Prostate gland (tissue), 2 donors: ENCODE measurements at regions not wholly inside any gene's neighbourhood (a gene's known extent, or its start where the extent isn't known, plus 50 kb on each side); places are given as distances from the start of the nearest gene placed in this dataset.

Experiments used
- DNase-seq: peaks from one replicate; pipeline ENCODE4 v3.0.0-alpha.2; 2019; ENCODE audit warnings: low spot score
- H3K27ac ChIP-seq, 2 donors: fragments of 200-600 bp; sonication (generic); 2 replicates each; pipeline ENCODE4 v1.5.1; 2017 to 2019
- H3K27me3 ChIP-seq: fragments of 200-600 bp; sonication (generic); replicated peaks from 2 replicates; pipeline ENCODE4 v1.5.1; 2019; ENCODE audit not compliant: insufficient read depth
- H3K36me3 ChIP-seq, 2 donors: fragments of 200-600 bp; sonication (generic); 1 replicate in 1 of 2; 2 replicates in 1 of 2; pipeline versions ENCODE4 v1.5.1 to v1.8.1; 2017 to 2019
- H3K4me1 ChIP-seq: fragments of 200-600 bp; sonication (generic); replicated peaks from 2 replicates; pipeline ENCODE4 v1.5.1; 2019
- H3K4me3 ChIP-seq, 2 donors: fragments of 200-600 bp; sonication (generic); 2 replicates each; pipeline ENCODE4 v1.5.1; 2017 to 2019
- H3K9me3 ChIP-seq: fragments of 200-600 bp; sonication (generic); 2 replicates; pipeline ENCODE4 v1.5.1; 2017
- POLR2A ChIP-seq: fragments of 450-650 bp; IDR thresholded peaks from one replicate; pipeline ENCODE4 v1.6.1; 2016; ENCODE audit warnings: antibody characterized with exemption, mild to moderate bottlenecking
- POLR2AphosphoS5 ChIP-seq: sonication (generic); formaldehyde crosslinking; IDR thresholded peaks from one replicate; pipeline ENCODE4 v1.6.1; 2017; ENCODE audit warnings: antibody characterized with exemption
- WGBS: methylation state at CpG from one replicate; pipeline ENCODE4 v1.1.5; 2018; 5-methylcytosine and 5-hydroxymethylcytosine counted together
- intact Hi-C: fragments of 100-400 bp; cut with DNase I; formaldehyde crosslinking; loops from one replicate; pipeline ENCODE4 v1.14.2; 2022
- TF ChIP-seq, protein P1 (sequence below), 4 experiments: fragments of 200-600 bp in 2 of 4; fragments of 450-650 bp in 2 of 4; sonication (generic) in 2 of 4; IDR thresholded peaks; 1 replicate in 3 of 4; 2 replicates in 1 of 4; pipeline ENCODE4 v1.5.1; 2016 to 2019; ENCODE audit warnings: antibody characterized with exemption in 4 of 4, mild to moderate bottlenecking in 2 of 4, moderate library complexity in 2 of 4

DNA sequence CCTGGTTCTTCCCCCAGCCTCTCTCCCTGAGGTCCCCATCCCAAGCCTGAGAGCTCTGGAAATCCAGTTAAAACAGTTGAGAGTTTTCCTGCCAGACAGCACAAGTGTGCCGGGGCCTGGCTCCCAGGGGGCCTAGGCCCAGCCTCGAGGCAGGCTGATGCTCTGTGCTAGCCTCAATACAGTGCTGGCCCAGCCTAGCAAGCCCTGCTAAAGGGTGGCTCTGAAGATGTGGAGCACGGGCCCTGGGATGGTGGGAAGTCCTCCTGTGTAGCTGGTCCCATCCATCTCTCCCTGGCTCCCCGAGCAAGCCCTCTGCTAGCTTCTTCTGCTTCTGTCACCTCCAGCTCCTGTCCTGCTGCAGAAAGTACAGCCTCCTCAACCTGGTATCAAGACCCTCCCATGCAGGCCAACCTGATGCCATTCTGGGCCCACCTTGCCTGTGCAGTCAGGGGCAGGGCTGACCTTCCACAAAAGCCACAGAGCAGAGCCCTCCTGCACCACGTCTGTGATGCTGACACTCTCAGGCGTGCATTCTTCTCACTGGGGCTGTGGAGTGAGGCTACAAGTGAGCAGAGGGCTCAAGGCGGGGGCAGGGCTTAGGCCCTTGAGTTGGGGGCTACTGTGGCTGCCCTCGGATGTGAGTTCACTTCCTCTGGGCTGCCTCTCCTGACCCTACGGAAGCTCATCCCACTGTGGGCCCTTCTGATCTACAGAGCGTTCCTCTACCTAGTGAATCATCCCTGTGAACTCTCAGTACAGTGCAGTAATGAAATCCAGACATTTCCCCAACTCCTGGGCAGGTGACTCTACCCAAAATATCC, 60.1 kb upstream of the LAPTM4A start:
- intact Hi-C loops = no loop called here

DNA sequence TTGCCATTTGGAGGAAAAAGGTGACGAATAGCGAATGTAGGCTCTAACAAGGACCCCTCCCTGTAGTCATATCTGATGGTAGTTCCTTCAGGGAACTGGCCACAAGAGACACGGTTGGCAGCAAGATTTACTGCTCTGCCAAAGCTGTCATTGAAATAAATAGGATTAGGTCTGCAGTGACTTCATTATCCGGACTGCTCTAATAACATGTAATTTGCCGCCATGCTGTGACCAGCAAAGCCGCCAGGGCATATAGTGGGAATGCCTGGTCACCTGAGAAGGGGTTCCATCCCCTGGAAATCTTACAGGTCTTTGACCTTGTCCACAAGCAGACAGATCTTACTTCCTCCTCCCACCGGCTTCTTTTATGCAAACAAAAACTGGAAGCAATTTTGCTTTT, 59.4 kb upstream of the LAPTM4A start:
- WGBS = 86% methylated on average over 7 of the region's 7 CpGs

More for the DNA sequence above, 60.1 kb upstream of the LAPTM4A start:
- no peaks in the 10 kb centered on the region for H3K27me3 ChIP-seq
- H3K4me3 ChIP-seq = no peak overlapping the region
- TF ChIP-seq POLR2AphosphoS5 (no peak), POLR2A (no peak)
- TF ChIP-seq, protein P1, sequence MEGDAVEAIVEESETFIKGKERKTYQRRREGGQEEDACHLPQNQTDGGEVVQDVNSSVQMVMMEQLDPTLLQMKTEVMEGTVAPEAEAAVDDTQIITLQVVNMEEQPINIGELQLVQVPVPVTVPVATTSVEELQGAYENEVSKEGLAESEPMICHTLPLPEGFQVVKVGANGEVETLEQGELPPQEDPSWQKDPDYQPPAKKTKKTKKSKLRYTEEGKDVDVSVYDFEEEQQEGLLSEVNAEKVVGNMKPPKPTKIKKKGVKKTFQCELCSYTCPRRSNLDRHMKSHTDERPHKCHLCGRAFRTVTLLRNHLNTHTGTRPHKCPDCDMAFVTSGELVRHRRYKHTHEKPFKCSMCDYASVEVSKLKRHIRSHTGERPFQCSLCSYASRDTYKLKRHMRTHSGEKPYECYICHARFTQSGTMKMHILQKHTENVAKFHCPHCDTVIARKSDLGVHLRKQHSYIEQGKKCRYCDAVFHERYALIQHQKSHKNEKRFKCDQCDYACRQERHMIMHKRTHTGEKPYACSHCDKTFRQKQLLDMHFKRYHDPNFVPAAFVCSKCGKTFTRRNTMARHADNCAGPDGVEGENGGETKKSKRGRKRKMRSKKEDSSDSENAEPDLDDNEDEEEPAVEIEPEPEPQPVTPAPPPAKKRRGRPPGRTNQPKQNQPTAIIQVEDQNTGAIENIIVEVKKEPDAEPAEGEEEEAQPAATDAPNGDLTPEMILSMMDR (IDR thresholded peaks at IDR 0.05) = no peak
- H3K9me3 ChIP-seq = no peaks in the 10 kb centered on the region
- H3K36me3 ChIP-seq = no peaks in the 10 kb centered on the region
- no peaks in the 10 kb centered on the region for H3K4me1 ChIP-seq
- WGBS = 89% methylated on average over 10 of the region's 10 CpGs
- DNase-seq = no peak
- no peak overlapping the region for H3K27ac ChIP-seq

DNA sequence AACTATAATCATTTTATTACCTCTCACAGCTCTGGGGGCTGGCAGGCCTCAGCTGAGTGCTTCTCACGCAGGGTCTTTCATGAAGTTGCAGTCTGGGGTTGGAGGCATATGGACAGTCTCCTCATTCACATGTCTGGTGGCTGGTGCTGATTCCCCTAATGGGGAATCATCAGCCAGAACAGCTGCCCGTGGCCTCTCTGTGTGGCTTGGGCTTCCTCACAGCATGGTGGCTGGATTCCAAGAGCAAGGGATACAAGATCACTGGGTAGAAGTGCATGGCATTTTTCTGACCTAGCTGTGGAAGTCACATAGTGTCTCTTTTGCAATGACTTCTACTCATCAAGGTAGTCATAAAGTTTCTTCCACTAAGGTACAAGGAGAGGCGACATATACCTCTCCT, 59.0 kb upstream of the LAPTM4A start:
- 89% methylated on average over 3 of the region's 3 CpGs for WGBS
- no peaks in the 10 kb centered on the region for H3K9me3 ChIP-seq
- no peak overlapping the region for H3K27ac ChIP-seq
- TF ChIP-seq, protein P1 (IDR thresholded peaks at IDR 0.05) = no peak
- TF ChIP-seq POLR2AphosphoS5 (no peak), POLR2A (no peak)
- H3K4me1 ChIP-seq = no peaks in the 10 kb centered on the region
- no peaks in the 10 kb centered on the region for H3K36me3 ChIP-seq
- DNase-seq = no peak
- H3K4me3 ChIP-seq = no peak overlapping the region
- H3K27me3 ChIP-seq = no peaks in the 10 kb centered on the region
- intact Hi-C loops = no loop called here

More for the DNA sequence above, 59.4 kb upstream of the LAPTM4A start:
- intact Hi-C loops = no loop called here
- no peak for DNase-seq
- Histone ChIP-seq H3K27me3 (no peaks in the 10 kb centered on the region), H3K9me3 (no peaks in the 10 kb centered on the region), H3K27ac (no peak overlapping the region), H3K4me3 (no peak overlapping the region), H3K4me1 (no peaks in the 10 kb centered on the region), H3K36me3 (no peaks in the 10 kb centered on the region)
- TF ChIP-seq POLR2A (no peak), POLR2AphosphoS5 (no peak)
- TF ChIP-seq, protein P1 (IDR thresholded peaks at IDR 0.05) = no peak

DNA sequence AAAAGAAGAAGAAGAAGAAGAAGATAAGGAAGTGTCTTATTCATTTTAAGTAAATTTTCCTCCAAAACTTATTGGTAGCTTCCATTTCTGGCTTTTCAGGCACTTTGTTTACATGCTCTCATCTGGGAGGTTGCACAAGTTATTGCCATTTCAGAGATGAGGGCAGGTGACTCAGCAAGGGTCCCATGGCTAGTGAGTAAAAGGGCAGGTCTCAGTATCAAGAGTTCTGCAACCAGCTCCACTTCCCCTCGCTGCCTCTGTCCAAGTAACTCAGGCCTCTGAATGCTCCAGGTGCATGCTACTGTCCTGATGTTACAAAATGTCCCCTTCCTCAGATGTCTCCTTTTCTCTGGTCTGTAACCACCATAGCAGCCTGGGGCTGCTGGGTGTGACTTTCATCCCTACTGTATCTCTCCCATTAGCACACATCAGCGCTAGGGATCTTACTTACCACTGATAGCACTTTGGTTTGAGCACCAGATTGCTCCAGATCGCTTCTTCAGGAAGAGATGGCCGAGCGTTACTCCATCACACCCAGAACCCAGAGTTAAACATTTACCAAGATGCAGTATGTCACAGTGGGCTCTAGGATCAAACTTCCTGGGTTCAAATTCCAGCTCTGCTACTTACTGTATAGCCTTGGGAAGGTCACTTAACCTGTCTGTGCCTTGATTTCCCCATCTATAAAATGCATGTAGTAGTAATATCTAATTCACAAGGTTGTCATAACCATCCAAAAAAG, 57.4 kb upstream of the LAPTM4A start:
- H3K4me1 ChIP-seq = no peaks in the 10 kb centered on the region
- H3K4me3 ChIP-seq = no peak overlapping the region
- H3K9me3 ChIP-seq = no peaks in the 10 kb centered on the region
- 88% methylated on average over 5 of the region's 5 CpGs for WGBS
- no peaks in the 10 kb centered on the region for H3K36me3 ChIP-seq
- TF ChIP-seq POLR2A (no peak), POLR2AphosphoS5 (no peak)
- TF ChIP-seq, protein P1 (IDR thresholded peaks at IDR 0.05) = no peak
- H3K27ac ChIP-seq = no peak overlapping the region
- H3K27me3 ChIP-seq = no peaks in the 10 kb centered on the region
- intact Hi-C loops = no loop called here
- no peak for DNase-seq
